RWPE2 (cell line): ENCODE measurements at regions not wholly inside any gene's neighbourhood (a gene's known extent, or its start where the extent isn't known, plus 50 kb on each side); places are given as distances from the start of the nearest gene placed in this dataset.

ENCODE experiments used
- ATAC-seq: fragments of 200-7000 bp; cut with Tn5 transposase; 3 replicates; pipeline ENCODE4 v1.9.1; 2021; ENCODE audit warnings: low read depth
- DNase-seq: peaks from one replicate; pipeline ENCODE4 v3.0.0-alpha.2; 2020; ENCODE audit warnings: low spot score
- H3K27ac ChIP-seq: fragments of 450-650 bp; 2 replicates; pipeline ENCODE4 v1.5.1; 2017; ENCODE audit warnings: mild to moderate bottlenecking; ENCODE audit not compliant: poor library complexity, severe bottlenecking
- H3K27me3 ChIP-seq: fragments of 250-450 bp; sonication (Bioruptor Pico); 2 replicates; pipeline ENCODE4 v1.5.1; 2021; ENCODE audit warnings: mild to moderate bottlenecking, moderate library complexity; ENCODE audit not compliant: insufficient read depth, poor library complexity, severe bottlenecking
- H3K36me3 ChIP-seq: fragments of 250-450 bp; sonication (Bioruptor Pico); 2 replicates; pipeline ENCODE4 v1.5.1; 2020; ENCODE audit warnings: low read depth, mild to moderate bottlenecking, moderate library complexity
- H3K4me1 ChIP-seq: fragments of 250-450 bp; sonication (Bioruptor Pico); 2 replicates; pipeline ENCODE4 v1.5.1; 2021; ENCODE audit warnings: mild to moderate bottlenecking, moderate library complexity; ENCODE audit not compliant: insufficient read depth, poor library complexity, severe bottlenecking
- H3K4me3 ChIP-seq: fragments of 250-450 bp; sonication (Bioruptor Pico); 2 replicates; pipeline ENCODE4 v1.5.1; 2021; ENCODE audit warnings: mild to moderate bottlenecking, moderate library complexity; ENCODE audit not compliant: severe bottlenecking
- H3K9me3 ChIP-seq: fragments of 250-450 bp; sonication (Bioruptor Pico); 2 replicates; pipeline ENCODE4 v1.5.1; 2021; ENCODE audit warnings: mild to moderate bottlenecking, moderate library complexity; ENCODE audit not compliant: severe bottlenecking
- CTCF ChIP-seq: fragments of 450-650 bp; IDR thresholded peaks from one replicate; pipeline ENCODE4 v1.5.1; 2017; ENCODE audit warnings: mild to moderate bottlenecking, moderate library complexity; ENCODE audit not compliant: poor library complexity, severe bottlenecking

GRCh38 chr5:17801595-17801994 lies 167.3 kb downstream of the TAF11L14 start:
- peaks cover 33% of the 10 kb centered on the region for H3K4me1 ChIP-seq
- H3K36me3 ChIP-seq = no peaks in the 10 kb centered on the region
- H3K27ac ChIP-seq = no peak overlapping the region
- no peak for DNase-seq
- H3K9me3 ChIP-seq = no peaks in the 10 kb centered on the region
- ATAC-seq = no peak
- no peak overlapping the region for H3K4me3 ChIP-seq
- no peaks in the 10 kb centered on the region for H3K27me3 ChIP-seq
- TF ChIP-seq CTCF = no peak

- DNase-seq (no peak), ATAC-seq (no peak)
- H3K27ac ChIP-seq = no peak overlapping the region
- H3K36me3 ChIP-seq = no peaks in the 10 kb centered on the region
- no peaks in the 10 kb centered on the region for H3K27me3 ChIP-seq
- no peaks in the 10 kb centered on the region for H3K9me3 ChIP-seq
- TF ChIP-seq CTCF = no peak
- H3K4me1 ChIP-seq = peaks cover 26% of the 10 kb centered on the region
- no peak overlapping the region for H3K4me3 ChIP-seq
These were observed 168.0 kb downstream of the TAF11L14 start for GRCh38 chr5:17802256-17802655.

- ATAC-seq (peak; percentile 22; the same call in 1 of the 3 replicates), DNase-seq (no peak)
- TF ChIP-seq CTCF = no peak
- no peak overlapping the region for H3K4me3 ChIP-seq
- H3K9me3 ChIP-seq = no peaks in the 10 kb centered on the region
- H3K4me1 ChIP-seq = peaks cover 23% of the 10 kb centered on the region
- peak overlapping the region; percentile 64 for H3K27ac ChIP-seq
- no peaks in the 10 kb centered on the region for H3K36me3 ChIP-seq
- H3K27me3 ChIP-seq = no peaks in the 10 kb centered on the region
These were observed 169.7 kb downstream of the TAF11L14 start for GRCh38 chr5:17803971-17804370.

- peaks cover 23% of the 10 kb centered on the region for H3K4me1 ChIP-seq
- H3K27ac ChIP-seq = peak overlapping the region; percentile 64
- no peaks in the 10 kb centered on the region for H3K27me3 ChIP-seq
- no peaks in the 10 kb centered on the region for H3K36me3 ChIP-seq
- no peak overlapping the region for H3K4me3 ChIP-seq
- DNase-seq (no peak), ATAC-seq (peak; percentile 95)
- H3K9me3 ChIP-seq = no peaks in the 10 kb centered on the region
- no peak for TF ChIP-seq CTCF
These were observed 171.1 kb downstream of the TAF11L14 start for GRCh38 chr5:17805227-17805825.

- peaks cover 23% of the 10 kb centered on the region for H3K4me1 ChIP-seq
- TF ChIP-seq CTCF = no peak
- H3K9me3 ChIP-seq = no peaks in the 10 kb centered on the region
- no peak overlapping the region for H3K27ac ChIP-seq
- no peak overlapping the region for H3K4me3 ChIP-seq
- ATAC-seq (no peak), DNase-seq (no peak)
- no peaks in the 10 kb centered on the region for H3K36me3 ChIP-seq
- no peaks in the 10 kb centered on the region for H3K27me3 ChIP-seq
These were observed 172.7 kb downstream of the TAF11L14 start for GRCh38 chr5:17806818-17807468.
